NCI-H2227 treated with DMSO at 0.1 percent for 48 hours (cell line): ENCODE measurements at regions not wholly inside any gene's neighbourhood (a gene's known extent, or its start where the extent isn't known, plus 50 kb on each side); places are given as distances from the start of the nearest gene placed in this dataset.

ENCODE experiments used
- DNase-seq: peaks from one replicate; lab custom pipeline; 2025; lab: John Stamatoyannopoulos, UW

GRCh38 chr4:187782286-187782824 is 213.2 kb upstream of the ZFP42 start:
- no peak for DNase-seq

GRCh38 chr4:187786190-187786589 is 209.4 kb upstream of the ZFP42 start:
- DNase-seq, result no peak

- no peak for DNase-seq
Measured at GRCh38 chr4:187789078-187789477, 206.5 kb upstream of the ZFP42 start.

- DNase-seq, result no peak
Measured at GRCh38 chr4:187795737-187796136, 199.8 kb upstream of the ZFP42 start.

GRCh38 chr4:187798385-187798784 is 197.2 kb upstream of the ZFP42 start:
- DNase-seq, result no peak

- DNase-seq, result no peak
Measured at GRCh38 chr4:187799735-187800134, 195.8 kb upstream of the ZFP42 start.

- no peak for DNase-seq
Measured at GRCh38 chr4:187811591-187811990, 184.0 kb upstream of the ZFP42 start.

- DNase-seq, result no peak
Measured at GRCh38 chr4:187814737-187815465, 180.7 kb upstream of the ZFP42 start.

GRCh38 chr4:187826725-187827124 is 168.8 kb upstream of the ZFP42 start:
- DNase-seq, result no peak

- no peak for DNase-seq
Measured at GRCh38 chr4:187827631-187828030, 167.9 kb upstream of the ZFP42 start.

GRCh38 chr4:187839765-187840164 is 155.8 kb upstream of the ZFP42 start:
- DNase-seq, result no peak

- no peak for DNase-seq
Measured at GRCh38 chr4:187840814-187841213, 154.8 kb upstream of the ZFP42 start.

GRCh38 chr4:187849556-187850225 is 145.9 kb upstream of the ZFP42 start:
- no peak for DNase-seq

- no peak for DNase-seq
Measured at GRCh38 chr4:187865914-187866313, 129.7 kb upstream of the ZFP42 start.

GRCh38 chr4:187883049-187883448 is 112.5 kb upstream of the ZFP42 start:
- DNase-seq, result no peak

GRCh38 chr4:187883836-187884475 is 111.6 kb upstream of the ZFP42 start:
- no peak for DNase-seq

GRCh38 chr4:187887906-187888305 is 107.7 kb upstream of the ZFP42 start:
- DNase-seq, result no peak

GRCh38 chr4:187889651-187890050 is 105.9 kb upstream of the ZFP42 start:
- DNase-seq, result no peak

GRCh38 chr4:187893418-187893817 is 102.2 kb upstream of the ZFP42 start:
- no peak for DNase-seq

- no peak for DNase-seq
Measured at GRCh38 chr4:187903106-187903505, 92.5 kb upstream of the ZFP42 start.

- no peak for DNase-seq
Measured at GRCh38 chr4:187903700-187904099, 91.9 kb upstream of the ZFP42 start.

GRCh38 chr4:187908079-187908561 is 87.5 kb upstream of the ZFP42 start:
- no peak for DNase-seq

- DNase-seq, result no peak
Measured at GRCh38 chr4:187908731-187909130, 86.8 kb upstream of the ZFP42 start.
